ENCODE measurements at regions not wholly inside any gene's neighbourhood (a gene's known extent, or its start where the extent isn't known, plus 50 kb on each side); places are given as distances from the start of the nearest gene placed in this dataset.
"Not testable (repeated sequence)": the region's sequence is repeated elsewhere in the genome, so short reads cannot be mapped to it uniquely, and the experiment has no call there.

DNA sequence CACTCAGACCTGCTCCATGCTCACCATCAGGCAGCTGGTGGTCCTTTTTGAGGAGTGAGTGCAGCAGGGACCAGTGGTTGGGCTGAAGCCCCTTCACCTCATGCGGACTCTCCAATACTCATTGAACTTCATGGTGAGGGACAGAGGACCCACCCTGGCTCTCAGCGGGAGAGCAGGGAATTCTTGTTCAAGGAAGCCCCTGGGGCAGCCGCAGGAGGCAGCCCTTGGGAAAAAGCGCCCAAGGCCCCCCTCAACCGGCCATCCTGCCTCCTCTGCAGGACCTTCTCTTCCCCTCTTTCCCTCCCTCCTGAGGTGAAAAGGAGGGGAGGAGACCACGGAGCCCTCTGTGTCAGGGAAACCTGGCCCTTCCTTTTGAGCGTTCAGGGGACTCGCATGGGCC is 4510.9 kb upstream of the OR11H1 start:
- DNase-seq (ENCODE audit: low read depth), result not testable (repeated sequence)

DNA sequence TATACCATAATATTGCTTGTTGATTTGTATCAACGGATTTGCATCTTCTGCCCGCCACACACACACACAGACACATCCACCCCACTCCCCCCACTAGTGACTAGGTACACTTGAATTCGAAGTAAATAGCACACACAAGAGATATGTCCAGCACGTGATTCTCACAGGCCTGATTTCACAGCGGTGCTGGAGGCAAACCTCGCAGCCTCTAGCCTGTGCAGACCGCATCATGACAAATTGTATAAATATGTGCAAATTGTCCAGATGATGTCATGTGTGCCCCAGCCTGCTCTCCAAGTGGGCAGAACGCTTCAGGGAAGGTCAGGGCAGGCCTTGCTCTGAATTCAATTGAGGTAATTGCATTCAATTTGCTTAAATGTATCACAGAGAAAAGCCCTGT is 4507.5 kb upstream of the OR11H1 start:
- DNase-seq (ENCODE audit: low read depth); H3K4me3 ChIP-seq (ENCODE audit: low read depth, low read length): not testable (repeated sequence)

More for the DNA sequence above, 4510.9 kb upstream of the OR11H1 start:
- H3K4me3 ChIP-seq (ENCODE audit: low read depth, low read length), result not testable (repeated sequence)

DNA sequence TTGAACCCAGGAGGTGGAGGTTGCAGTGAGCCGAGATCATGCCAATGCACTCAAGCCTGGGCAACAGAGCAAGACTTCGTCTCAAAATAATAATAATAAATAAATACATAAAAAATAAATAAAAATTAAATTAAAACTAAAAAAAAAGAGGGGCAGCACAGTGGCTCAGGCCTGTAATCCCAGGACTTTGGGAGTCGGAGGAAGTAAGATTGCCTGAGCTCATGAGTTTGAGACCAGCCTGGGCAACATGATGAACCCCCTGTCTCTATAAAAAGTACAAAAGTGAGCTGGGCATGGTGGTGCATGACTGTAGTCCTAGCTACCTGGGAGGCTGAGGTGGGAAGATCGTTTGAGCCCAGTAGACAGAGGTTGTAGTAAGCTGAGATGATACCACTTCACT is 4501.5 kb upstream of the OR11H1 start:
- not testable (repeated sequence) for DNase-seq (ENCODE audit: low read depth); H3K4me3 ChIP-seq (ENCODE audit: low read depth, low read length)

DNA sequence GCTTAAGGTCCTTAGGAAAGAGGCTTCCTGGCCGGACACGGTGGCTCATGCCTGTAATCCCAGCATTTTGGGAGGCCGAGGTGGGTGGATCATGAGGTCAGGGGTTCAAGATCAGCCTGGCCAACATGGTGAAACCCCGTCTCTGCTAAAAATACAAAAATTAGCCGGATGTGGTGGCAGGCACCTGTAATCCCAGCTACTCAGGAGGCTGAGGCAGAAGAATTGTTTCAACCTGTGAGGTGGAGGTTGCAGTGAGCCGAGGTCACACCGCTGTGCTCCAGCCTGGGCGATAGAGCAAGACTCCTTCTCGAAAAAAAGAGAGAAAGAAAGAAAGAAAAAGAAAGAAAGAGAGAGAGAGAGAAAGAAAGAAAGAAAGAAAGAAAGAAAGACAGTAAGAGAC is 4500.9 kb upstream of the OR11H1 start:
- not testable (repeated sequence) for DNase-seq (ENCODE audit: low read depth); H3K4me3 ChIP-seq (ENCODE audit: low read depth, low read length)

DNA sequence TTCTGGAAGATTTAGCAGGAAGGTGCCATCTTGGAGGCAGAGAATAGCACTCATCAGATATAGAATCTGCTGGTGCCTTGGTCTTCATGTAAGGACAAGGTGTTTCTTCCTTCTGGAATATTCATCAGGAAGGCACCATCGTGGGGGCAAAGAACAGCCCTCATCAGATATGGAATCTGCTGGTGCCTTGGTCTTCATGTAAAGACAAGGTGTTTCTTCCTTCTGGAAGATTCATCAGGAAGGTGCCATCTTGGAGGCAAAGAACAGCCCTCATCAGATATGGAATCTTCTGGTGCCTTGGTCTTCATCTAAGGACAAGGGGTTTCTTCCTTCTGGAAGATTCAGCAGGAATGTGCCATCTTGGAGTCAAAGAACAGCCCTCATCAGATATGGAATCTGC is 4500.5 kb upstream of the OR11H1 start:
- not testable (repeated sequence) for H3K4me3 ChIP-seq (ENCODE audit: low read depth, low read length)

DNA sequence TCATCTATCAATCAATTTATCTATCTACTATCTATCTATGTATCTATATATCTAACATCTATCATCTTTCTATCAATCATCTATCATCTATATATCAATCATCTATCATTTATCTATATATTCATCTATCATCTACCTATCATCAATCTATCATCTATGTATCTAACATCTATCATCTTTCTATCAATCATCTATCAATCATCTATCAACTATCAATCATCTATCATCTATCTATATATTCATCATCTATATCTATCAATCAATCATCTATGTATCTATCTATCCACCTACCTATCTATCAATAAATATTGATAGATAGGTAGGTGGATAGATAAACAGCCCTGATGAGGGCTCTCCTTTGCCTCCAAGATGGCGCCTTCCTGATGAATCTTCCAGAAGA is 4499.8 kb upstream of the OR11H1 start:
- H3K4me3 ChIP-seq (ENCODE audit: low read depth, low read length); DNase-seq (ENCODE audit: low read depth): not testable (repeated sequence)

More for the DNA sequence above, 4500.5 kb upstream of the OR11H1 start:
- DNase-seq (ENCODE audit: low read depth), result not testable (repeated sequence)

DNA sequence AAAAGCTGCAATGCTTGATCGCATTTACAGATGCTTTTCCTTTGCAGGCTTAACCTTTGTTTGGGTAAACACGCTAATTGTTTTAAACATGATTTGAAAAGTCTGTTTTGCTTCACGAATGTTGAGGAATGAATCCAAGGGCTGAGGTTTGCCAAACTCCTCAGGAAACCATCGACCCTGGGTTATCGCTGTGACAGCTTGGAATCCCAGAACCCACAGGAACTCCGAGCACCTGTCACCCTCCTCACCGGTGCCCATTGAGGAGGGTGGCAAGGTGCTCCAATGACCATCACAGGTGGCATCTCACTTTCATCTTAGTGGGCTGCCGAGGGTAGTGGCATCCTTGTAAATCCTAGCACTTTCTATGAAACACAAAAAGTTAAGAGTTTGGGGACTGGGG is 4498.5 kb upstream of the OR11H1 start:
- not testable (repeated sequence) for DNase-seq (ENCODE audit: low read depth); H3K4me3 ChIP-seq (ENCODE audit: low read depth, low read length)

GRCh38 chr22:11029967-11030366 is 4498.0 kb upstream of the OR11H1 start:
- not testable (repeated sequence) for H3K4me3 ChIP-seq (ENCODE audit: low read depth, low read length); DNase-seq (ENCODE audit: low read depth)

- not testable (repeated sequence) for DNase-seq (ENCODE audit: low read depth)
These were observed 4497.2 kb upstream of the OR11H1 start for GRCh38 chr22:11030571-11031410.

DNA sequence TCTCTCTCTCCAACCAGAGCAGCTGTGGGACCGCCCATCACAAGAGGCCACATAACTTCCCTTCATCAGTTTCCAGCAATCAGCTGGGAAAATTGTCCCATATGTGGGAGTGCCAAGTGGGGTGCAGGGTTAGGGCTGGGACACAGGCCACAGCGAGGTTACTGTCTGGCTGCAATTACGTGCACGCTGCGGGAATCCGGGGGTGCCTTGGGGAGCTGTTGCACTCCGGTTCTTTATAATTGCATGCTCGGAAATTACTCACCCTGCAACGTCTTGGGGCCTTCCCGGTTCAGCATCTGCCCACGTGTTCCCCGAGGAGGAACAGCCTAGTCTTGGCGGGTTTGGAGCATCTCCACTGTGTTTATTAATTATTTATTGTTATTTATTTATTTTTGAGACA is 4495.9 kb upstream of the OR11H1 start:
- DNase-seq (ENCODE audit: low read depth); H3K4me3 ChIP-seq (ENCODE audit: low read depth, low read length): not testable (repeated sequence)

More at GRCh38 chr22:11030571-11031410, 4497.2 kb upstream of the OR11H1 start:
- H3K4me3 ChIP-seq (ENCODE audit: low read depth, low read length), result not testable (repeated sequence)

DNA sequence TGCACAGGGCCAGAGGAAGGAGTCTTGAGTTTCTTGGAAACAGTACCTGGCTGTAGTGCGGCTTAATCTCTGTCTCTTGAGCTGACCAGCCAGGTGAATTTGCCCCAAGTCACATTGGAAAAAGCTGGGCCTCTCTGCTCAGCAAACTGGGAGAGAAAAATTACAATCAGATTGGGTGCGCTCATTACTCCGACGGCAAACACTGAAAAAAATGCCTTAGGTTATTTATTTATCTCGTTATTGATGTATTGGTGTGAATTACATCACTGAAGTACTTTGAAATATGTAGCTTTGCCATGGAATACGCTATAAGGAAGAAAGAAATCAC is 4493.4 kb upstream of the OR11H1 start:
- not testable (repeated sequence) for H3K4me3 ChIP-seq (ENCODE audit: low read depth, low read length); DNase-seq (ENCODE audit: low read depth)

- DNase-seq (ENCODE audit: low read depth); H3K4me3 ChIP-seq (ENCODE audit: low read depth, low read length): not testable (repeated sequence)
These were observed 4492.7 kb upstream of the OR11H1 start for GRCh38 chr22:11035031-11035873.

GRCh38 chr22:11037314-11037713 is 4490.7 kb upstream of the OR11H1 start:
- DNase-seq (ENCODE audit: low read depth); H3K4me3 ChIP-seq (ENCODE audit: low read depth, low read length): not testable (repeated sequence)

DNA sequence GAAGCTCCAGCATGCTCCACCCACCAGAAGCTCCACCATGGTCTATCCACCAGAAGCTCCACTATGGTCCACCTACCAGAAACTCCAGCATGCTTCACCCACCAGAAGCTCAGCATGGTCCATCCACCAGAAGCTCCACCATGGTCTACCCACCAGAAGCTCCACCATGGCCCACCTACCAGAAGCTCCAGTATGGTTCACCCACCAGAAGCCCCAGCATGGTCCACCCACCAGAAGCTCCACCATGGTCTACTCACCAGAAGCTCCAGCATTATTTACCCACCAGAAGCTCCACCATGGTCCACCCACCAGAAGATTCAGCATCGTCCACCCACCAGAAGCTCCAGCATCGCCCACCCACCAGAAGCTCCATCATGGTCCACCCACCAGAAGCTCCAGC is 4490.2 kb upstream of the OR11H1 start:
- not testable (repeated sequence) for H3K4me3 ChIP-seq (ENCODE audit: low read depth, low read length); DNase-seq (ENCODE audit: low read depth)

- H3K4me3 ChIP-seq (ENCODE audit: low read depth, low read length); DNase-seq (ENCODE audit: low read depth): not testable (repeated sequence)
These were observed 4489.2 kb upstream of the OR11H1 start for GRCh38 chr22:11038786-11039185.

GRCh38 chr22:11041416-11041815 is 4486.6 kb upstream of the OR11H1 start:
- DNase-seq (ENCODE audit: low read depth); H3K4me3 ChIP-seq (ENCODE audit: low read depth, low read length): not testable (repeated sequence)
